Peyer's patch (tissue), 4 donors: ENCODE measurements at regions not wholly inside any gene's neighbourhood (a gene's known extent, or its start where the extent isn't known, plus 50 kb on each side); places are given as distances from the start of the nearest gene placed in this dataset.

ENCODE experiments used
- CTCF ChIP-seq, 6 experiments: fragments of 450-650 bp in 4 of 6; fragments of 200-600 bp in 2 of 6; sonication (generic) in 1 of 6; IDR thresholded peaks; one replicate each; pipeline ENCODE4 v1.5.1; 2017 to 2019; ENCODE audit warnings: antibody characterized with exemption in 6 of 6, mild to moderate bottlenecking in 3 of 6, moderate library complexity in 1 of 6
- POLR2A ChIP-seq, 2 donors: fragments of 450-650 bp; IDR thresholded peaks; one replicate each; pipeline ENCODE4 v1.5.1; 2017; ENCODE audit warnings: antibody characterized with exemption in 2 of 2, mild to moderate bottlenecking in 2 of 2, moderate library complexity in 2 of 2

- TF ChIP-seq CTCF (IDR thresholded peaks at IDR 0.05) (no peak), POLR2A (IDR thresholded peaks at IDR 0.05) (no peak)
These were observed 782.2 kb upstream of the RGMB start for GRCh38 chr5:97991236-97991635.
